ENCODE measurements at regions not wholly inside any gene's neighbourhood (a gene's known extent, or its start where the extent isn't known, plus 50 kb on each side); places are given as distances from the start of the nearest gene placed in this dataset.

- H3K4me3 ChIP-seq (replicated peaks in 1 of 3; ENCODE audit: insufficient read depth in 1 of 3, low read depth in 1 of 3, low read length in 3 of 3) = no peak overlapping the region
- H2AFZ ChIP-seq (ENCODE audit: low read depth, low read length) = no peak overlapping the region
- H3K27ac ChIP-seq (ENCODE audit: insufficient read depth, low read depth, low read length) = no peak overlapping the region
- H3K4me1 ChIP-seq (ENCODE audit: control insufficient read depth, extremely low read depth, insufficient read depth, low read length) = no peaks in the 10 kb centered on the region
- intact Hi-C loops (cut with micrococcal nuclease) (no loop called here), dilution Hi-C loops (cut with MboI; ENCODE audit: extremely low pct_ligation_motif_present, low sequenced_read_pairs) (no loop called here)
- TF ChIP-seq EZH2 (IDR thresholded peaks at IDR 0.05; ENCODE audit: borderline replicate concordance, low read depth, low read length, severe bottlenecking) (no peak), MYC (IDR thresholded peaks at IDR 0.05; ENCODE audit: low read depth, low read length) (no peak), POLR2AphosphoS5 (IDR thresholded peaks at IDR 0.05; ENCODE audit: insufficient read depth, low read depth, low read length) (no peak), GATA2 (IDR thresholded peaks at IDR 0.05; ENCODE audit: insufficient read depth, insufficient read length, low read depth, low read length) (no peak), JUN (IDR thresholded peaks at IDR 0.05; ENCODE audit: borderline replicate concordance, insufficient read depth, insufficient read length, low read depth) (no peak), POLR2A (IDR thresholded peaks at IDR 0.05; ENCODE audit: low read depth, low read length) (no peak), FOS (IDR thresholded peaks at IDR 0.05; ENCODE audit: borderline replicate concordance, insufficient read depth, low read length) (no peak), CTCF (IDR thresholded peaks at IDR 0.05; ENCODE audit: extremely low read depth in 1 of 2, insufficient read depth in 1 of 2, low read depth in 1 of 2, low read length in 2 of 2) (no peak), MAX (IDR thresholded peaks at IDR 0.05; ENCODE audit: insufficient read depth, insufficient read length) (no peak)
- no peaks in the 10 kb centered on the region for H3K79me2 ChIP-seq (ENCODE audit: control insufficient read depth, insufficient read depth, low read length)
- FAIRE-seq = no peak
- H3K9me1 ChIP-seq (replicated peaks; ENCODE audit: control insufficient read depth, extremely low read depth, insufficient read depth, low read length) = no peaks in the 10 kb centered on the region
- no peaks in the 10 kb centered on the region for H4K20me1 ChIP-seq (replicated peaks; ENCODE audit: control insufficient read depth, extremely low read depth, insufficient read depth, low read length)
- DNase-seq (ENCODE audit: low read depth, low spot score) = no peak
- H3K9ac ChIP-seq (replicated peaks; ENCODE audit: extremely low read depth, insufficient read depth, low read length) = no peak overlapping the region
- ChIA-PET CTCF (no interaction called here), POLR2A (no interaction called here)
- no peaks in the 10 kb centered on the region for H3K36me3 ChIP-seq (ENCODE audit: control insufficient read depth in 2 of 2, extremely low read depth in 1 of 2, insufficient read depth in 2 of 2, low read length in 2 of 2)
- H3K27me3 ChIP-seq (ENCODE audit: control insufficient read depth in 2 of 2, insufficient read depth in 2 of 2, low read length in 2 of 2) = no peaks in the 10 kb centered on the region
- no TSS peak for BruUV-seq (replicated peaks)
- peaks cover 5% of the 10 kb centered on the region for H3K9me3 ChIP-seq (replicated peaks; ENCODE audit: control insufficient read depth, insufficient read depth, low read length)
- H3K4me2 ChIP-seq (ENCODE audit: insufficient read depth, low read length) = no peak overlapping the region
Observed at GRCh38 chr9:30579810-30580209, 1804.6 kb upstream of the ACO1 start.
